GM23338 (cell line): ENCODE measurements at regions not wholly inside any gene's neighbourhood (a gene's known extent, or its start where the extent isn't known, plus 50 kb on each side); places are given as distances from the start of the nearest gene placed in this dataset.

ENCODE experiments used
- ATAC-seq: fragments of 200-7000 bp; cut with Tn5 transposase; 3 replicates; pipeline ENCODE4 v1.9.1; 2020
- DNase-seq: peaks from one replicate; pipeline ENCODE4 v3.0.0-alpha.2; 2015; ENCODE audit warnings: low spot score
- H2AFZ ChIP-seq: fragments of 200-600 bp; sonication (generic); 2 replicates; pipeline ENCODE4 v1.8.0; 2016; ENCODE audit warnings: antibody characterized with exemption, mild to moderate bottlenecking, moderate library complexity
- H3F3A ChIP-seq: fragments of 200-600 bp; sonication (generic); replicated peaks from 2 replicates; pipeline ENCODE4 v1.8.0; 2017; ENCODE audit warnings: antibody characterized with exemption, mixed run types, low read depth
- H3K27ac ChIP-seq: fragments of 200-600 bp; sonication (generic); 2 replicates; pipeline ENCODE4 v1.6.1; 2016; ENCODE audit warnings: low read depth
- H3K27me3 ChIP-seq: fragments of 200-600 bp; sonication (generic); 2 replicates; pipeline ENCODE4 v1.8.0; 2016; ENCODE audit warnings: mild to moderate bottlenecking, mixed run types, moderate library complexity; ENCODE audit not compliant: insufficient read depth
- H3K36me3 ChIP-seq: fragments of 200-600 bp; sonication (generic); 2 replicates; pipeline ENCODE4 v1.8.0; 2016; ENCODE audit warnings: mild to moderate bottlenecking; ENCODE audit not compliant: insufficient read depth
- H3K4me1 ChIP-seq: fragments of 200-600 bp; sonication (generic); 2 replicates; pipeline ENCODE4 v1.8.0; 2016; ENCODE audit warnings: mild to moderate bottlenecking, moderate library complexity; ENCODE audit not compliant: insufficient read depth
- H3K4me2 ChIP-seq: fragments of 200-600 bp; sonication (generic); 2 replicates; pipeline ENCODE4 v1.7.1; 2017; ENCODE audit warnings: mixed run types
- H3K4me3 ChIP-seq: fragments of 200-600 bp; sonication (generic); 2 replicates; pipeline ENCODE4 v1.6.1; 2016; ENCODE audit warnings: mixed run types
- H3K79me2 ChIP-seq: fragments of 200-600 bp; sonication (generic); replicated peaks from 2 replicates; pipeline ENCODE4 v1.8.0; 2017; ENCODE audit warnings: mild to moderate bottlenecking; ENCODE audit not compliant: insufficient read depth
- H3K9me2 ChIP-seq: fragments of 200-600 bp; sonication (generic); 2 replicates; pipeline ENCODE4 v1.8.0; 2017; ENCODE audit not compliant: insufficient read depth
- H4K20me1 ChIP-seq: fragments of 200-600 bp; sonication (generic); replicated peaks from 2 replicates; pipeline ENCODE4 v1.8.0; 2017; ENCODE audit warnings: mild to moderate bottlenecking; ENCODE audit not compliant: insufficient read depth
- H3K27ac Mint-ChIP-seq: 2 replicates; pipeline ENCODE4 v1.8.0; 2020; ENCODE audit warnings: inconsistent platforms, mild to moderate bottlenecking, moderate library complexity, mixed read lengths
- H3K27me3 Mint-ChIP-seq: 3 replicates; pipeline ENCODE4 v1.8.0; 2022; ENCODE audit warnings: low read depth, mild to moderate bottlenecking, moderate library complexity, mixed read lengths, inconsistent platforms; ENCODE audit not compliant: insufficient read depth, poor library complexity
- H3K36me3 Mint-ChIP-seq: 3 replicates; pipeline ENCODE4 v1.8.0; 2021; ENCODE audit warnings: low read depth, mild to moderate bottlenecking, inconsistent platforms, moderate library complexity, mixed read lengths
- H3K4me1 Mint-ChIP-seq: 3 replicates; pipeline ENCODE4 v1.8.0; 2020; ENCODE audit warnings: mild to moderate bottlenecking, inconsistent platforms, mixed read lengths
- H3K4me3 Mint-ChIP-seq: 3 replicates; pipeline ENCODE4 v1.8.0; 2021; ENCODE audit warnings: moderate library complexity, mild to moderate bottlenecking, inconsistent platforms, mixed read lengths
- H3K9me3 Mint-ChIP-seq: 3 replicates; pipeline ENCODE4 v1.8.0; 2020; ENCODE audit warnings: moderate library complexity, mild to moderate bottlenecking, inconsistent platforms, mixed read lengths
- CREB1 ChIP-seq: fragments of 250-450 bp; sonication (Bioruptor Pico); IDR thresholded peaks from 2 replicates; pipeline ENCODE4 v1.5.0; 2020; ENCODE audit warnings: low read depth, mild to moderate bottlenecking, moderate library complexity
- EZH2phosphoT487 ChIP-seq: fragments of 200-600 bp; sonication (generic); IDR thresholded peaks from one replicate; pipeline ENCODE4 v1.8.1; 2018; ENCODE audit warnings: antibody characterized with exemption; ENCODE audit not compliant: unreplicated experiment
- JUNB ChIP-seq: IDR thresholded peaks from one replicate; pipeline ENCODE4 v1.6.1; 2016; ENCODE audit warnings: antibody characterized with exemption; ENCODE audit not compliant: unreplicated experiment
- POLR2AphosphoS5 ChIP-seq: IDR thresholded peaks from 2 replicates; pipeline ENCODE4 v1.6.1; 2016; ENCODE audit warnings: antibody characterized with exemption, low read depth
- ZNF331 ChIP-seq: fragments of 250-450 bp; sonication (Bioruptor Pico); IDR thresholded peaks from 2 replicates; pipeline ENCODE4 v1.5.0; 2020; ENCODE audit warnings: low read depth, mild to moderate bottlenecking, moderate library complexity
- TF ChIP-seq, protein P1 (sequence below): fragments of 250-450 bp; sonication (Bioruptor Pico); IDR thresholded peaks from 2 replicates; pipeline ENCODE4 v1.5.0; 2020; ENCODE audit warnings: mild to moderate bottlenecking, moderate library complexity
- TF ChIP-seq, protein P2 (sequence below): IDR thresholded peaks from 2 replicates; pipeline ENCODE4 v1.6.1; 2016; ENCODE audit warnings: antibody characterized with exemption

DNA sequence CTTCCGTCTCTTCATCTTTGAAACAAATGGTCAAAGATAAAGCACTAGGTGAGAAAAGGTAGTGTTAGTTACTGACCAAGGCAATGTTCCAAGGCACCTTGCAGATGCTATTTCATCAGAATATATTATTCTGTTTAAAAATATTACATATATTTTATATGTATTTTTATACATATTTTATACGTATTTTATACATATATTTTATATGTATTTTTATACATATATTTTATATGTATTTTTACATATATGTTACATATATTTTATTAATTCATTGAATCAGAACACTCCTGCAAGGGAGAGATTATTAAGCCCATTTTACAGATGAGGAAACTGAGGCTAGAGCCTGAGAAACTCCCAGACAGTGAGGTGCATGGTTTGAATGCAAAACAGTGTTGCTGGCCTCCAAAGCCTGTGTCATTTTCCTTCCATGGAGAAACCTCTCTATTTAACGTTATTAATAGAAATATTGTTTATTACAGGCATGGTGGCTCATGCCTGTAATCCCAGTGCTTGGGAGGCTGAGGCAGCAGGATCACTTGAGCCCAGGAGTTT, 120.6 kb upstream of the CD82 start (continued):
- TF ChIP-seq, protein P1, sequence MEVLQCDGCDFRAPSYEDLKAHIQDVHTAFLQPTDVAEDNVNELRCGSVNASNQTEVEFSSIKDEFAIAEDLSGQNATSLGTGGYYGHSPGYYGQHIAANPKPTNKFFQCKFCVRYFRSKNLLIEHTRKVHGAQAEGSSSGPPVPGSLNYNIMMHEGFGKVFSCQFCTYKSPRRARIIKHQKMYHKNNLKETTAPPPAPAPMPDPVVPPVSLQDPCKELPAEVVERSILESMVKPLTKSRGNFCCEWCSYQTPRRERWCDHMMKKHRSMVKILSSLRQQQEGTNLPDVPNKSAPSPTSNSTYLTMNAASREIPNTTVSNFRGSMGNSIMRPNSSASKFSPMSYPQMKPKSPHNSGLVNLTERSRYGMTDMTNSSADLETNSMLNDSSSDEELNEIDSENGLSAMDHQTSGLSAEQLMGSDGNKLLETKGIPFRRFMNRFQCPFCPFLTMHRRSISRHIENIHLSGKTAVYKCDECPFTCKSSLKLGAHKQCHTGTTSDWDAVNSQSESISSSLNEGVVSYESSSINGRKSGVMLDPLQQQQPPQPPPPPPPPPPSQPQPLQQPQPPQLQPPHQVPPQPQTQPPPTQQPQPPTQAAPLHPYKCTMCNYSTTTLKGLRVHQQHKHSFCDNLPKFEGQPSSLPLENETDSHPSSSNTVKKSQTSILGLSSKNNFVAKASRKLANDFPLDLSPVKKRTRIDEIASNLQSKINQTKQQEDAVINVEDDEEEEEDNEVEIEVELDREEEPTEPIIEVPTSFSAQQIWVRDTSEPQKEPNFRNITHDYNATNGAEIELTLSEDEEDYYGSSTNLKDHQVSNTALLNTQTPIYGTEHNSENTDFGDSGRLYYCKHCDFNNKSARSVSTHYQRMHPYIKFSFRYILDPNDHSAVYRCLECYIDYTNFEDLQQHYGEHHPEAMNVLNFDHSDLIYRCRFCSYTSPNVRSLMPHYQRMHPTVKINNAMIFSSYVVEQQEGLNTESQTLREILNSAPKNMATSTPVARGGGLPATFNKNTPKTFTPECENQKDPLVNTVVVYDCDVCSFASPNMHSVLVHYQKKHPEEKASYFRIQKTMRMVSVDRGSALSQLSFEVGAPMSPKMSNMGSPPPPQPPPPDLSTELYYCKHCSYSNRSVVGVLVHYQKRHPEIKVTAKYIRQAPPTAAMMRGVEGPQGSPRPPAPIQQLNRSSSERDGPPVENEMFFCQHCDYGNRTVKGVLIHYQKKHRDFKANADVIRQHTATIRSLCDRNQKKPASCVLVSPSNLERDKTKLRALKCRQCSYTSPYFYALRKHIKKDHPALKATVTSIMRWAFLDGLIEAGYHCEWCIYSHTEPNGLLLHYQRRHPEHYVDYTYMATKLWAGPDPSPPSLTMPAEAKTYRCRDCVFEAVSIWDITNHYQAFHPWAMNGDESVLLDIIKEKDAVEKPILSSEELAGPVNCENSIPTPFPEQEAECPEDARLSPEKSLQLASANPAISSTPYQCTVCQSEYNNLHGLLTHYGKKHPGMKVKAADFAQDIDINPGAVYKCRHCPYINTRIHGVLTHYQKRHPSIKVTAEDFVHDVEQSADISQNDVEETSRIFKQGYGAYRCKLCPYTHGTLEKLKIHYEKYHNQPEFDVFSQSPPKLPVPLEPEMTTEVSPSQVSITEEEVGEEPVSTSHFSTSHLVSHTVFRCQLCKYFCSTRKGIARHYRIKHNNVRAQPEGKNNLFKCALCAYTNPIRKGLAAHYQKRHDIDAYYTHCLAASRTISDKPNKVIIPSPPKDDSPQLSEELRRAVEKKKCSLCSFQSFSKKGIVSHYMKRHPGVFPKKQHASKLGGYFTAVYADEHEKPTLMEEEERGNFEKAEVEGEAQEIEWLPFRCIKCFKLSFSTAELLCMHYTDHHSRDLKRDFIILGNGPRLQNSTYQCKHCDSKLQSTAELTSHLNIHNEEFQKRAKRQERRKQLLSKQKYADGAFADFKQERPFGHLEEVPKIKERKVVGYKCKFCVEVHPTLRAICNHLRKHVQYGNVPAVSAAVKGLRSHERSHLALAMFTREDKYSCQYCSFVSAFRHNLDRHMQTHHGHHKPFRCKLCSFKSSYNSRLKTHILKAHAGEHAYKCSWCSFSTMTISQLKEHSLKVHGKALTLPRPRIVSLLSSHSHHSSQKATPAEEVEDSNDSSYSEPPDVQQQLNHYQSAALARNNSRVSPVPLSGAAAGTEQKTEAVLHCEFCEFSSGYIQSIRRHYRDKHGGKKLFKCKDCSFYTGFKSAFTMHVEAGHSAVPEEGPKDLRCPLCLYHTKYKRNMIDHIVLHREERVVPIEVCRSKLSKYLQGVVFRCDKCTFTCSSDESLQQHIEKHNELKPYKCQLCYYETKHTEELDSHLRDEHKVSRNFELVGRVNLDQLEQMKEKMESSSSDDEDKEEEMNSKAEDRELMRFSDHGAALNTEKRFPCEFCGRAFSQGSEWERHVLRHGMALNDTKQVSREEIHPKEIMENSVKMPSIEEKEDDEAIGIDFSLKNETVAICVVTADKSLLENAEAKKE (CRISPR knock-in tag) = no peak
- no peak for TF ChIP-seq ZNF331 (CRISPR knock-in tag)
- no peak for TF ChIP-seq CREB1 (CRISPR knock-in tag)
- TF ChIP-seq EZH2phosphoT487 = no peak
- TF ChIP-seq JUNB = no peak

DNA sequence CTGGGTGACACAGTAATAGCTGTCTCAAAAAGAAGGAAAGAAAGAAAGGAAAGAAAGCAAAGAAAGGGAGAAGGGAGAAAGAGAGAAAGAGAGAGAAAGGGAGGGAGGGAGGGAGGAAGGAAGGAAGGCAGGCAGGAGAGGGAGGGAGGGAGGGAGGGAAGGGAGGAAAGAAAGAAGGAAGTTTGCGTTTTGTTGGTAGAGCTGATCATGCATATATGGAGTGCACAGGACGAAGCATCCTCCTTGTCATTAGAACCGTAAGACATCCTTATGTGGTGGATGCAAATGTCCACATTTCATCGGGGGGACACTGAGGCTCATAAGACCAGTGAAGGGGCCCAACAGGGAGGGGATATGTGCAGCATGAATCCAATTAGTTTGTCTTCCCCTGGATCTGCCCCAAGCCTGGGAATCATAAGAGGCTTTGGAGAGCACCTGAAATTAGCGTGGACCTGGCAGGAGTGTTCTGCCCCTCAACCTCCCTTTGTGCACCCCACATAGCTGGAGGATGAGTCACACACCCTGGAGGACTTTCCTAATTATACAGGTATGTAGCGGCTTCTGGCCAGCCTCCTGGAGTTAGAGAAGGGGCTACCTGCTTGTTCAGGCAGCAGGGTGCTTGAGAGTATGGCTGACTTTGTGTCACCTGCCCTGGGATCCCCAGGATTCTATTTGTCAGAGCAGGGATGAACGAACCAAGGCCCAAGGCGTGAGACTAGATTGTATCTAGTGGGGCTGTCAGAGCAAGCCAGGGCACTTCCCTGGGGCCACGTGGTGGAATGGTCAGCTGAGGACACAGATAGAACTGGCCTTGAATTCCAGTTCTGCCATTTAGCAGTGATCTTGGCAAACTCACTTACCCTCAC, 119.7 kb upstream of the CD82 start:
- Histone ChIP-seq H3K36me3 (no peaks in the 10 kb centered on the region), H4K20me1 (no peaks in the 10 kb centered on the region), H3K4me1 (peaks cover 5% of the 10 kb centered on the region; the same call in 1 of the 2 replicates), H3F3A (no peaks in the 10 kb centered on the region), H3K4me2 (no peak overlapping the region), H3K27ac (no peak overlapping the region), H3K79me2 (no peaks in the 10 kb centered on the region), H2AFZ (no peak overlapping the region; the same call in 1 of the 2 replicates), H3K4me3 (no peak overlapping the region), H3K9me2 (no peaks in the 10 kb centered on the region), H3K27me3 (no peaks in the 10 kb centered on the region)
- peaks cover 8% of the 10 kb centered on the region for H3K27me3 Mint-ChIP-seq
- DNase-seq (peak; percentile 83), ATAC-seq (peak; percentile 88)
- peaks cover 16% of the 10 kb centered on the region for H3K4me1 Mint-ChIP-seq
- no peaks in the 10 kb centered on the region for H3K36me3 Mint-ChIP-seq
- no peak overlapping the region for H3K4me3 Mint-ChIP-seq
- H3K9me3 Mint-ChIP-seq = peaks cover 5% of the 10 kb centered on the region; the same call in 1 of the 3 replicates
- TF ChIP-seq, protein P2, sequence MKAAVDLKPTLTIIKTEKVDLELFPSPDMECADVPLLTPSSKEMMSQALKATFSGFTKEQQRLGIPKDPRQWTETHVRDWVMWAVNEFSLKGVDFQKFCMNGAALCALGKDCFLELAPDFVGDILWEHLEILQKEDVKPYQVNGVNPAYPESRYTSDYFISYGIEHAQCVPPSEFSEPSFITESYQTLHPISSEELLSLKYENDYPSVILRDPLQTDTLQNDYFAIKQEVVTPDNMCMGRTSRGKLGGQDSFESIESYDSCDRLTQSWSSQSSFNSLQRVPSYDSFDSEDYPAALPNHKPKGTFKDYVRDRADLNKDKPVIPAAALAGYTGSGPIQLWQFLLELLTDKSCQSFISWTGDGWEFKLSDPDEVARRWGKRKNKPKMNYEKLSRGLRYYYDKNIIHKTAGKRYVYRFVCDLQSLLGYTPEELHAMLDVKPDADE = no peak
- TF ChIP-seq, protein P1 (CRISPR knock-in tag) = 0 out of 2 replicates have a peak, but pooled peaks have one; percentile 20
- TF ChIP-seq POLR2AphosphoS5 = no peak
- no peak overlapping the region for H3K27ac Mint-ChIP-seq
